Activated CD4-positive, alpha-beta T cell treated with anti-CD3 and anti-CD28 coated beads, Interleukin-2, amount 50 U/mL, for 4 hours (primary cell): ENCODE measurements at regions not wholly inside any gene's neighbourhood (a gene's known extent, or its start where the extent isn't known, plus 50 kb on each side); places are given as distances from the start of the nearest gene placed in this dataset.
"Not testable (repeated sequence)": the region's sequence is repeated elsewhere in the genome, so short reads cannot be mapped to it uniquely, and the experiment has no call there.

ENCODE experiments used
- DNase-seq, 2 experiments: peaks; one replicate each; pipeline ENCODE4 v3.0.0-alpha.2; 2020

DNA sequence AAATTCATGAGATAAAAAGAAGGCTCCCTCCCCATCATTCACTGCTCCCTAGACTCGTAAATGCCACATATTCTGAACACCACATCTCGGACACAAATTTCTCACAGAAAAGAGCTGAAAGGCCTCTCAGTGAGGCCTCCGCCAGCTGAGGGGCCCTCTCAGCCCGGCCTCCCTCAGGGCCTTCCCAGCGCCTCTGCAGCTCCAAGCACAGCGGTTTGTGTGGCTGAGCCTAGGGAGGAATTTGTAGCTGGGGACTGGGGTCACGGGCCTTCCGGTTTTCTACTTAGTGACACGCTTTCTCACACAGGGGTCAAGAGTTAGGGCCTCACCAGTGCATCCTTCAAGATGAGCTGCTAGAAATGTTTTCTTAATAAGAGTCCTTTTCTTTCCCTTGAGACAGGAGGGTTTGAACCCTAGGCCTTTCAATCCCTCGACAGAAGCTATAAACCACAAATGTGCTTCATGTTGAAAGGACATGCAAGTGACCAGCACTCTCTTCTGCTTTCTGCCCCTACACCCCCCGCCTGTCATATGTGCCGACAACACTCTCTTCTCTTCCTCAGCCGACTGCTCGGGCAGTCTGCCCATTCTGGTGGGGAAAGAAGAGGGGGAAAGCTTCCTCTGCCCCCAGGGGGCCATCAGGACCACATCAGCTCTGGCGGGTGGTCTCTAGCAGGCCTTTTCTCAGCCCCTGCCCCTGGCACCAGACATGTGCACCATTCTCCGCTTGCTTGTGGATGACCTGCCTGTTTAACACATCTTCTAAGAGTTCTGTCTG, 104.9 kb downstream of the CHIC2 start:
- DNase-seq, result no peak

DNA sequence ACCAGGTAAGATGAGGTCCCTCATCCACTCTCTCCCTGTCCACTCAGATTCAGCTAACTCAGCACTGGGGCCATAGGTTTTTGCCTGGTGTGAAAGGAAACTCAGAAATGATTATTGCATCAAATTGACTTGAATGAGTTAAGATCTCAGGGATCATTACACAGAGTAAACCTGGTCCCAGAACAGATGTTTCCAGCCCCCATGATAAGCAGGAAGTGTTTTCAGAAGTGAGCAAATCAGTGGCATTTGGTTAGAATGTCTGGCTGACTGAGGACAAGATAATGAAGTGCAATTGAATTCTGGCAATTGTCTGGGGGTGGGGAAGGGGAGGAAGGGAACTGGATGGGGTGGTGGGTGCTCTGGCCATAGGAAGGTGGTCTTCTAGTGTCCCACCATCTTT, 108.0 kb downstream of the CHIC2 start:
- no peak for DNase-seq

DNA sequence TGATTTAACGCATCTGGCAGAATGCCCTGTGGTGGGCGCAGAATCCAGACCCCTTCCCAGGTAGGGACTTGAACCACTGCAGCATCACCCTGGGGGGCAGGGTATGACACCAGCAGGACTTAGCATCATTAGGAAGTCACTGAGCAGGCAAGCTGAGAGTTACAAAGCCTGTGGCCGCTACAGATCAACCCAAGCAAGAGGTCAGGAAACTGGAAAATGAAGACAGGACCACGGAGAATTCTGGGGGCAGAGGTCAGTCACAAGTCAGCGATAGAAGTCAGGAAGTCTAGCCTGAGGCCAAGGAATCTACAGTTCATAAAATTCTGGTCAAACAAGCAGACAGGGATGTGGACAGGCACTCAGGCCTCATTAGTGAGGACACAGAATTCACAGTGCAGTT, 108.4 kb downstream of the CHIC2 start:
- DNase-seq, result no peak

DNA sequence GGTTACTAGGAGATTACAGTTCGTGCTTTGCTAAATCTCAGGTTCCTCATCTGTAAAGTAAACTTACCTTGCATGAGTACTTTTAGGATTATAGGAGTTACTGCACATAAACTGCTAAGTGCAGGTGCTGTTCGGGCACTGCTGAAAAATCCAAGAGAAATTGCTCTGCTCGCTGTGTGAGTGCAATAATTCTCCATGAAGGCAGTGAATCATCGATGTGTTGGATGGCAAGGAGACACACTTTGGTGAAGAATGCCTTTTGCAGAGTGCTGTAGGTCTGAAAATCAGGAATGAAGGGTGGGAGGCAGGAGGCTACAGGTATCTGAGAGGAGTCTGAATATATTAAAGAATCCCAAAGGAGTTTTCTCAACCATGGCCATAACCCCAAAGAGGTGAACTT, 113.0 kb downstream of the CHIC2 start:
- DNase-seq, result no peak

DNA sequence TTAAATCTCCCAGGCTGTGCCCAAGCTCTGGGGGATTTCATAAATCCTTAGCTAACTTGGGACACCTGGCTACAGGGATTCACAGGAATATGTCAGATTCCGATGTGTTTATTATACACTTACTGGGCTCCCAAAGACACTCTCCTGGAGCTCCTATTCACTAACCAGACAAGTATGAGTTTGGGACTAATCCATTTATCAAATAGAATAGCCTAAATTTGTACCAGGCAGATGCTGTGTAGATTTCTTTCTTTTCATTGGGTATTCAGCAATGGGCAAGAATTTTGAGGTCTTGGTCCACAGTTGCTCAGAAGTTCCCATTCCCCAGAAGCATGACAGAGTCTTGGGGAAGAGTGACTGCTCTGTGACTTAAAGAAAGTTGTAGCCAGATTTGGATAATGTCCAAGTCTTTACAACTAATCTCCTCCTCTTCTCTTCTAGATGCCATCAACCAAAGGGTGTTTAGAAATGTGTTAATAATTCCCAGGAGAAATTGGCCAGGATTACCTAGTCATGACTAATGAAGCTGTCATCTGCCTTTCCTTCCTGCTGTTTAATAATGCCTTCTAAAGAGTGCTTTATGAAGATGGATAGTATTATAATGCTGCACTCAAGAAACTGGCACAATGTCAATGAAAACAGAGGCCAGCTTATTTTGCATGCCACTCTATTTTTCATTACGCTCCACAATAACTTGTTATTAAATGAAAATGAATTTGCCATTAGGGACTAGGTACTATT, 120.9 kb downstream of the CHIC2 start:
- DNase-seq, result no peak

DNA sequence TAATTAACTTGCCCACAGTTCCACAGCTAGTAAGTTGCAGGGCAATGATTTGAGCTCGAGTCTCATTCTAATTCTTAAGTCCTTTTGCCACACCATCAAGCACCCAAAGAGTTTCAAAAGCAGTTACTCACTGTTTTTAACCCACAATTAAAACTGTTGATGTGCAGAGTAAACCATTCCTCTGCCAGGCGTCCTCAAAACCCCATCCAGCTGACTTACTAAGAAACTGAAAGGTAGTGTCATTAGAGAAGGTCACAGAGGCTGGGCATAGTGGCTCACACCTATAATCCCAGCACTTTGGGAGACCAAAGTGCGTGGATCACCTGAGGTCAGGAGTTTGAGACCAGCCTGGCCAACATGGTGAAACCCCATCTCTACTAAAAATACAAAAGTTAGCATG, 121.7 kb downstream of the CHIC2 start:
- no peak for DNase-seq

DNA sequence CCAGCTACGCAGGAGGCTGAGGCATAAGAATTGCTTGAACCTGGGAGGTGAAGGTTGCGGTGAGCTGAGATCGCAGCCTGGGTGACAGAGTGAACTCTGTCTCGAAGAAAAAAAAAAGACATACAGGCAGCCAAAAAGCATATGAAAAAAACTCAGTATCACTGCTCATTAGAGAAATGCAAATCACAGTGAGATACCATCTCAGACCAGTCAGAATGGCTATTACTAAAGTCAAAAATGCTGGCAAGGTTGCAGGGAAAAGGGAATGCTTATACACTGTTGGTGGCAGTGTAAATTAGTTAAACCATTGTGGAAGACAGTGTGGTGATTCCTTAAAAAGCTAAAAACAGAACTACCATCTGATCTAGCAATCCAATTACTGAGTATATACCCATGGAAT, 123.1 kb downstream of the CHIC2 start:
- no peak for DNase-seq

DNA sequence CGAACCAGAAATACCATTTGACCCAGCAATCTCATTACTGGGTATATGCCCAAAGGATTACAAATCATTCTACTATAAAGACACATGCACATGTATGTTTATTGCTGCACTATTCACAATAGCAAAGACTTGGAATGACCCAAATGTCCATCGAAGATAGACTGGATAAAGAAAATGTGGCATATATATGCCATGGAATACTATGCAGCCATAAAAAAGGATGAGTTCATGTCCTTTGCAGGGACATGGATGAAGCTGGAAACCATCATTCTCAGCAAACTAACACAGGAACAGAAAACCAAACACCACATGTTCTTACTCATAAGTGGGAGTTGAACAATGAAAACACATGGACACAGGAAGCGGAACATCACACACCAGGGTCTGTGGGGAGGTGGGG, 124.5 kb downstream of the CHIC2 start:
- DNase-seq, result not testable (repeated sequence)

DNA sequence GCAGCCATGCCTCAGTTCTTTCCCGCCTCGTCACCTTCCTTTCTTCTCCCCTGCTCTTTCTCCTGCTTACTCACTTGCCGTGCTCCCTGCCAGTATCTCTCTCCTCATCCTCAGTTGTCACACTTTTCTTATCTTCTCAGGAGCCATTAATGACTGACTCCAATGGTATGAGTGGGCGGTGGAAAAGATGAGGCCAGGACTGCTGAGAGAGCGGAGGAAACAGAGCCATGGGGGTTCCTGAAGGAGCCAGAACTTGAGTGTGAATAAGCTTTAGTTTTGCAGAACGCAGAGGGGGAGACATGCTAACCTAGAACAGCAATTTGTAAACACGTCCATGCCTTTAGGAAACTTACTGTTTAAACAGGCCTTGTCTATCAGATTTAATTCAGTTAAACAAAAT, 126.5 kb downstream of the CHIC2 start:
- DNase-seq, result no peak

DNA sequence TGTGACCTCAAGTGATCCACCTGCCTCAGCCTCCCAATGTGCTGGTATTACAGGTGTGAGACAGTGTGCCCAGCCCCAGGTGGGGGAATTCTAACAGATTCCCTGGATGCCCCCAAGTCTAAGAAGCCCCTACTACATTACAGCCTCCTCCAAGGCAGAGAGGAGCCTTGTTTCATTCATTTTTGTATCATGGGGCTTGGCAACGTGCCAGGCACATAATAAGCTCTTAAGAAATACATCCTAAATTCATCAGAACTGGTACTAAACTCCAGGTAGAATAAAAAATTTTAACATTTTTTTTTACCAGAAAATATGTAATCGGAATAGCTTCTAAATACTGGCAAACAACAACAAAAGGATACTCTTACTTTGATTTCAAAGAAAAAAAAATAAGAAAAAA, 127.1 kb downstream of the CHIC2 start:
- no peak for DNase-seq

DNA sequence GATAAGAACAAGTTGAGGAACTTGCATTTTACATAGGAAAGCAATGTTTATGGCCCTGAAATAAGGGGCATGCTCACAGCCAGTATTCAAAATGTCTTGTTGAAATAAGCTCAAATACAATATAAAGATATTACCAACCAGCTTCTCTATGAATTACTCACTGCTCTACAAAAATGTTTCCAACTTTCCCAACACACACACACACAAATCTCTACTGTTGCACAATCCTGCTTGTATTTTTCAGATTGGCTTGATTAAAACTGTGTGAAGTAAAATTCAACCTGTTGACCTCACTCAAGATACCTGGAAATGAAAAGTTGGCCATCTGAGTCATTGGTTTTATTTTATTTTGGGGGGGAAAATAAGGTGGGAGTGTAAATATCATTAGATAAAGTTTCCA, 128.6 kb downstream of the CHIC2 start:
- no peak for DNase-seq

DNA sequence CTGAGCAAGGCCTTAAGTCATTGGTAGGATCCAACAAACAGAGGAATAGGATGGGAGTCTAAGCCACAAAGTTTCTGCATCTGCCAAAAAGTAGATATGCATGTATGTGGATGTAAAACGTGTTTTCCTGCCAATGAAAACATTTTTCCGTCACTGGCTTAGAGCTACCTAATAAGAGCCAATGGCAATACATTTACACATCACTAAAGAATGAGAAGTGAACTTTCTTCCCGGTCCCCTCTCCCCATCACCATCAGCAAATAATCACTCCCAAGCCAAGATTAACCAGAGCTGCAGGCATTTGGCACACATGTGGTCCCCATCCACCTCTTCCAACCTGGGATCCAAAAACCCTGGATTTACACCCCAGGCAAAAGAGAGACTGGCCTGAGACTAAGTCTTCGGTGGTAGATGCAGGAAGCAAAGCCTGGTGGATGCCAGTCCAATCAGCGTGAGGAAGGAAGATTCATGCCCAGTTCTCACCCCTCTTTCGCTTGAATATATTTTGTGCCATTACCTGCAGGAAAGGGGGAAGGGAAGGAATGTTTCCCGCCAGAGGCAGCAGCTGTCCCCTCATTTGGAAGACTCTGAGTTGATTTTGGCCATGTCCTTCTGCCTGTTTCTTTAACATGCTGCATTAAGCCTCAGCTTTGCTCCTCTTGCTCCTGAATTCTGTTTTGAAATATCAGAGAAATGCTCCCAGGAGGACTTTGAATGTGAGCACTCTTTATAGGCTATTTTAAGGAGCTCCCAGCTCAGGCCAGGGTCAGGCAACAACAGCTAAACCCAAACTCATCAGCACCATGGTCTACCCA, 131.4 kb downstream of the CHIC2 start:
- DNase-seq, result no peak

DNA sequence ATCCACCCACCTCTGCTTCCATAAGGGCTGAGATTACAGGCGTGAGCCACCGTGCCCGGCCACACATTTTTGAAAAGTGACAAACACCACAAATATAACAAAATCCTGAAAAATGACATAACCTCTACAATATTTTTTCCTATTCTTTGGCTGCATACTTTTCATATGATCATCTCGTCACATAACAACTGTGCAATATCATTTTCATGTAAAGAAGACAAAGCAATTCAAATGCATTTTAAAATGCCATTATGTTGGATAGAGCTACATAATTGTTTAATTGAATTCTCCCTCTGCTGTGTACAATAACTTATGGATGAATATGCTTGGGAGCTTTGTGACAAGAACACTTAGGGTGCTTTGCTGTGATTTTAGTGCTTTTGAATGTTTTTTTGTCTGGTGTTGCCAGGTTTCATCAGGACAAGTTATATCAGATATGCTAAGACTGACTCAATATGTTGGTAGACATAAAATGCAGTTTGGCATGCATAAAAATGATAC, 132.9 kb downstream of the CHIC2 start:
- DNase-seq, result no peak

DNA sequence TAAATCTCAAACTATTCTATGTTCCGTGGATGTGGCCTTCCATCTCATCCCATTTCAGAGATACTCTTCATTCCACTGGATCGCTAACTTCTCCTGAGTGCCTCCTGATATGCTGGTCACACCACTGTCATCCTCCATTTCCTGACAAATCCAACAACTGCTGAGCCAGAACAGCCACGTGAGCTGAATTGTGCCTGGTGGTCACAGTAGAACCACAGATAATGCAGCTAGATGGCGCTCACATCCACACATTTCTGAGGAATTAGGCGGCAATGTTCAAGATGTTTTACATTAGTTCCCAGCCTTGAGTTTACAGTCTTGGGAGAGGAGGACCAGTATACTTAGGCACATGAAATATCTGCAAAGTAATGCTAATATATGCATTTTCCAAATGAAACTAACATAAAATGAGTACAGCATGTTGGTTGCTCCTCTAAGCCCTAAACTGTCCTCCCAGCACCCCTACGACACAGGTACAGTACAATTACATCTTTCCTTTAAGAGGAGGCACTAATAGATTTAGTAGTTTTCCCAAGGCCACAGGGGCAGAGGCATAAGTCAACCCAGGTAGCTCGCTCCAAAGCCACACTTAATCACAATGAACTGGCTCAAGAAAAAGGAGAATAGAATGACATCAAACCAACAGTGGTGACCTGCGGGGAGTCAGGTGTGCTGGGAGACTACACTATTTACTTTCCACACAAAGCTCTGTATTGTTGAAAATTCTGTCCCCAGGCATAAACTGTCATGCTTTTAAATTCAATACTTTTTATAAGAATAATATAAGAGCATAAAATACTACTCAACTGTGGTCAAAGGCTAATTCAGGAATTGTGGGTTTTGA, 134.2 kb downstream of the CHIC2 start:
- DNase-seq, result peak; percentile 49 to 51

DNA sequence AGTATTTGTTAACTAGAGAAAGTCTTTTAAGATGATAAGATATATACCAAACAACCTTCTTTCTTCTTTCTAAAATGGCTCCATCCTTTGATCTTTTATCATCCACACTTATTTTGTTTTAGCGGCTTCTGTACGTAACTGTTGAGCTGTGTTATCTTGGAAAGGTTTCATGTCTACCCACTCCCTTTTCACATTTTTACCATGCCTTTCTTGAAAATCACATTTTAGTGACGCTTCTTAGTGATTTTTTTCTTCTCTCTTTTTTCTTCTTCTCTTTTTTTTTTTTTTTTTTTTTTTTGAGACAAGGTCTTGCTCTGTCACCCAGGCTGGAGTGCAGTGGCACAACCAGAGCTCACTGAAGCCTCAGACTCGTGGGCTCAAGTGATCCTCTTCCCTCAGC, 135.1 kb downstream of the CHIC2 start:
- no peak for DNase-seq

DNA sequence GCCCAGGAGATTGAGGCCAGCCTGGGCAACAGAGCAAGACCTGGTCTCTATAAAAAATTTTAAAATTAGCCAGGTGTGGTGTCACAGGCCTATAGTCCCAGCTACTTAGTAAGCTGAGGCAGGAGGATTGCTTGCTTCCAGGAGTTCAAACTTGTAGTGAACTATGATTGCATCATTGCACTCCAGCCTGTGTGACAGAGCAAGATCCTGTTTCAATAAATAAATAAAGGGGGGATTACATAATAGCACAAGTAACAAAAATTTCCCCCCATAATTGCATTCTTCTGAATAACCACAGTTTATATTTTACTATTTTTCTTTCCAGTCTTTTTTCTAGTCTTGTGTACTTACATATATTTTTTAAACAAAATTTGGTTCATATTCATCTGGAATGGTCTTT, 135.6 kb downstream of the CHIC2 start:
- no peak for DNase-seq

DNA sequence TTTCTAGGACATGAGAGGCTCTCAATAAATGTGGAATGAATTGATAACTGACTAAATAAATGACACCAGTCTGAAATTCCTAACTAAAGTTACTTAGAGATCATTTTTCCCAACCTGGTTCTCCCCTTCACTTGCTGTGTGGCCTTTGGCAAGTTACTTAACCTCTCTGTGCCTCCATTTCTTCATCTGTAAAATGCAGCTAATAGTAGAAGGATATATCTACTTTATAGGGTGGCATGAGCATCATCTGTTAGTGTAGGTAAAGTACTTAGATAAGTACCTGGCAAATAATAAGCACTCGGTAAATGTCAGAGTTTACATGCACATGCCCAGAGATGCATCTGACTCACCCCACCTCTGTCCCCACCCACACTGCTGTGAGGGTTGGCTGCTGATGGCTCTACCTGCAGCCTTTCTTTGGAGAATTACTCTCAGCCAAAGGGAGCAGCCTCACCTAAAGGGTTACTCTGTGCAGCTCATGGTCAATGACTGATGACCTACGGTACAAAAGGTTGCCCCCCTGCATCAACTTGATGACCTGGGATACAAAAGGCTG, 139.3 kb downstream of the CHIC2 start:
- DNase-seq, result no peak

DNA sequence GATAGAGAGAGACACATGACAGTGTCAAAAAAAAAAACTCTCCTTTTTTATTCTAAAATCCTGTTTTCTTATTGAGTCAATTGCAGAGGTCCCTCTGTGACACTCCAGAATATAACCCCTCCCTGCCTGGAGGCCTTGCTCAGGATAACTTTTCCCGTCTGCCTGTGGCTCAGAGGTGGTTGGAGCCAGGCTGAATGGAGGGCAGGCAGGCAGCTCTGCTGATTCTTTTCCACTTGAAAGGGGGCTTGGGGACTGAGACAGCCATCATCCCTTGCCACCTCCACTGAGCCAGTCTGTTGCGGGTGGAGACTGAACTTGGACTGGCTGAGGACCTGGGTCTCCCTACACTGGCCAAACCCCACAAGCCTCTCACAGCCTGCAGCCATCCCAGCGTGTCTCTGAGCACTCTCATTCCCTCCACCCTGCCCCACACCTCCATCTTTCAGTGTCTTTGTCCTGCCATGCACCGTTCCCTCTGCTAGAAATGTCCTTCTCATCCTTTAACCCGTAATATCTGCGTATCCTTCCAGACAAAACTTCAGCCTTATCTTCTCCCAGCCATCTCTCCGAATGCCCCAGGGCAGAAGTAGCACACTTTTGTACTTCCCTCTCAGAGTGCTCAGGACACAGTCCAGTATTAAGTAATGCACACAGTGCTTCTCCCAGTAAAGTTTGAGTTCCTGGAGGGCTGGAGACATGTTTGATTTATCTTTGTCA, 139.9 kb downstream of the CHIC2 start:
- DNase-seq, result no peak

DNA sequence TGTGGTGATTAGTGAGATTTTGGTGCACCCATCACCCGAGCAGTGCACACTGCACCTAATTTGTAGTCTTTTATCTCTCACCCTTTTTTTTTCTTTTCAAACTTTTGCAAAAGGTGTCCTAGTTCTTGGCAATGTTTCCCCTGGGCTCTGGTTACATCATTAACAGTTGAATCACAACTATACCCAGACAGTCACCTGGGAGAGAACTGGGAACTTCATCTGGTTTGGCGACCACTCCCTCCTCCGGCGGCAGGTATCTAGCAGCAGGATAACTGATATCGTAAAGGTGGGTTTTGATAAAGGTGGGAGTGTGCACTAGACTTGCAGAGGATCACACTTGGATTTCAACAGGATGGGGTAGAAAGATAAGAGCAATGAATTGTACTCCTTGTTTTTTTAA, 140.5 kb downstream of the CHIC2 start:
- DNase-seq, result no peak

DNA sequence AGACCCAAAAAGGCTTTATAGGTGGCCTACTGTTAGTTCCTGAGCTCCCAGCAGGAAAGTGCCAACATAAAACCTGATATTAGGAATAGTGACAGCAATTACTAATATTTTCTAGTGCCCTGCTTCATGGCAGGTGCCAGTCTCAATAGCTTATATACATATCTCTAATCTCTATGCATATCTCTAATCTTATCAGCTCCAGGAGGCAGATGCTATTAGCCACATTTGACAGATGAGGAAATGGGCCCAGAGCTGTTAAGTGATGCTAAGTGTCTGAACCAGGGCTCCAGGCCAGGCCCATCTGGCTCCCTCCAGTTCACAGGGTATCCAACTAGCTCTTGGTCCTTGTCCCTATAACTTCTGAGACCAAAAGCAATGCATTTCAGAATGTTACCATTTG, 142.5 kb downstream of the CHIC2 start:
- no peak for DNase-seq

DNA sequence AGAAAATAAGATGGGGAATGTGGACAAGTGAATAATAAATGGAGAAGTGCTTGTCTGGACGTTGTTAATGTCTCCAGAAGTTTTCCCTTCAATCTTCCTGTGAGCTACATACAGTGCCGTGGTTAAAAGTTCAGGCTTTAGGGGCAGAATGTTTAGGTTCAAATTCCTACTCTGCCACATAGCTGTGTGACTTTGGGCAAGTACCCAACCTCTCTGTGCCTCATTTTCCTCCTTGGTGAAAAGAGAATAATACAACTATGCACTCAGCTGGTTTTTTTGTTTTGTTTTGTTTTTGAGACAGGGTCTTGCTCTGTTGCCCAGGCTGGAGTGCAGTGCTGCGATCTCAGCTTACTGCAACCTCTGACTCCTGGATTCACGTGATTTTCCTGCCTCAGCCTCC, 143.5 kb downstream of the CHIC2 start:
- no peak for DNase-seq

DNA sequence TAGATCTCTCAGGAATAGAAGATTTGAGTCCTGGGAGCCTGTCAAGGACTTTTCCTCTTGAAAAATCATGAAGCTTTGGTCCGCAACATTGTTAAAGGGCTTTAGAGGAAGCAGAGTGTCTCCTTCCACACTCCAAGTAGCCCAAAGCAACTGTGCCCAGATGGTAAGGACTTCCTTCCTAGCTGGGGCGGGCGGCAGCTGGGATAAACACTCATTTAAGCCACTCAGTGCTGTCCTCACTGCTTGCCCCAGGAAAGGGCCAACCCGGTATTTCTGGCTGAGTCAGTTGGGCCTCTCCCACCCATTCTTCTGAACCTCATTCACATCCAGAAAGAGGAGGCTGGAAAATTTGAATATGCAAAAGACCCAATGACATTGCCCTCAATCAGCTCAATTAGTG, 144.3 kb downstream of the CHIC2 start:
- DNase-seq, result no peak
